ENCODE measurements at regions not wholly inside any gene's neighbourhood (a gene's known extent, or its start where the extent isn't known, plus 50 kb on each side); places are given as distances from the start of the nearest gene placed in this dataset.

DNA sequence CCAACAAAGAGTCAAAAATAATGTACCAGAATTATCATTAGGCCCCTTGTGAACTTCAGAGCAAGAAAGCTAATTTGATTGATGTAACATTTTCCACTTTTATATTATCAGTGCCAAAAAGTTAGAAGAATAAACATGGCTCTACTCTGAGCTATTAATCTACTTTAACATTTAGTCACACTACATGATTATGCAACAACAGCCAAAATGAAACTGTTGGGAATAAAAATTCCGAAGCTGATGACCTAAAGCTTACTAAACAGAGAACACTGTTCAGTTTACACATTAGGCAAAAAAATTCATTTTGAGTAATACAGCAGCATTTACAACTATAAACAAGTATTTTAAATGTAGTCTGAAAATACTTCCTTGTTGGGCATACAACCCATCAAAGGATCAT is 1134.1 kb downstream of the EPHA3 start:
- no peak for DNase-seq

DNA sequence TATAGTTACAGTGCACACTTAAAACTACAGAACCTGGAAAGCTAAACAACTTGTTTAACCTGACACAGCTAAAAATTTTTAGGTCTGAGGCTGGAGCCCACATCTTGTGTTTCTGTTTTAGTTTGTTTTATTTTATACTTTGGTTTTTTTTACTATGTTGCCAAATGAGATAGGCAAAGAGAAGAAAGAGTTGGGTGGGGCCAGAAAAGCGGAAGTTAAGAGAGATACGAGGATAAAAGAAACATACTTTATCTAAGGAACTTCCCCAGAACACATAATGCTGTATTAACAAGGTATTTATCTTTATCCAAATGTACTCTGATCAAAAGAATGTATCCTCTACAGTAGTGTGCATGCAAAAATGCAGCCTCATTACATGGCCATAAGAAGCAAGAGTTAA is 1145.7 kb downstream of the EPHA3 start:
- no peak for DNase-seq

DNA sequence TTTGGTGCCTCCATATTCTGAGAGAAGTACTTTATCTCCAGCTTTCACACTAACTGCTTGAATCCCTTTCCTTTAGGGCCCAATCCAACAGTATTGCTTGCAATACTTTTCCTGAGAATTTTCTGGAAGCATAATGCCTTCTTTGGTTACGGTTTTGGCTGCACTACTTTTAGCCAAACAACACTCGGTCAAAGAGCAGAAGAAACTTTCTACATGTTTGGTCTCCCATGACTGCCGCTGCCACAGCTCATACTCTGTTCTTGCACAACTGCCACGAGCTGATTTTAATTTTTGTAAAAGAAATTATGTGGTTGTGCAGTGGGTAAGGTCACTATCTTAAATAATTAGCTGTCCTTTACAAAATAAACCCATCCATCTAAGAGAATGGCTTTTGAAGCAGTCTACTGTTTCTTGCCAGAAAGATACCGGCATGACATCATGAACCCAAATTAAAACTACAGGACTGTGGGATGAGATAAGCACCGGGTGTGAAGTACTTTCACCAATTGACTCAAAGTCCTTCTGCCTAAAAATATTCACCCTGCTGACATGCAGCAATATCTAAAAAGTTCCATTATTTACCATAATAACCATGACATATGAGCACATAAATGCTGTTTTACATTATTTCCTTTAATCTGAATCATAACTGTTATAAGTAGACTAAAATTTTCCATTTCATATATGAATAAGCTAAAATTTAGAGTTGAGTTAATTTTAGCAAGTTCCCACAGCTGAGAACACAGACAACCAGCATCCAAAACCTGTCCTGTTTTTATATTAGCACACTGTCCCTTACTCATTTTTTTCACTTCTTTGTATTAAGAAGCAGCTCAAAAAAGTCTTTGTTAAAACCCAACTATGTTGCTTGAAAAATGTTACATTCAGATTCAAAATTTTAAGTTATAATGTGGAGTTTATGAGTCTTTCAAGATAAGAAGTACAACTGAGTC is 1154.3 kb downstream of the EPHA3 start:
- DNase-seq = no peak

All from hindlimb muscle (tissue), 1 donor.